ENCODE measurements at regions not wholly inside any gene's neighbourhood (a gene's known extent, or its start where the extent isn't known, plus 50 kb on each side); places are given as distances from the start of the nearest gene placed in this dataset.

- Histone ChIP-seq H3K36me3 (ENCODE audit: control insufficient read depth, insufficient read depth, low read length) (no peaks in the 10 kb centered on the region), H3K27me3 (ENCODE audit: control insufficient read depth, insufficient read depth, low read length) (no peaks in the 10 kb centered on the region), H3K4me3 (ENCODE audit: low read depth, low read length) (no peak overlapping the region)
- no peak for DNase-seq (ENCODE audit: low read depth)
- TF ChIP-seq CTCF (IDR thresholded peaks at IDR 0.05; ENCODE audit: insufficient read depth, low read length, poor library complexity, severe bottlenecking) = no peak
Measured at GRCh38 chr3:88440701-88441100, 290.9 kb downstream of the C3orf38 start.

- Histone ChIP-seq H3K36me3 (ENCODE audit: control insufficient read depth, insufficient read depth, low read length) (no peaks in the 10 kb centered on the region), H3K27me3 (ENCODE audit: control insufficient read depth, insufficient read depth, low read length) (no peaks in the 10 kb centered on the region), H3K4me3 (ENCODE audit: low read depth, low read length) (no peak overlapping the region)
- DNase-seq (ENCODE audit: low read depth) = no peak
- no peak for TF ChIP-seq CTCF (IDR thresholded peaks at IDR 0.05; ENCODE audit: insufficient read depth, low read length, poor library complexity, severe bottlenecking)
Measured at GRCh38 chr3:88443066-88443465, 293.3 kb downstream of the C3orf38 start.

GRCh38 chr3:88444251-88444650 lies 294.5 kb downstream of the C3orf38 start:
- H3K36me3 ChIP-seq (ENCODE audit: control insufficient read depth, insufficient read depth, low read length) = no peaks in the 10 kb centered on the region
- no peak for TF ChIP-seq CTCF (IDR thresholded peaks at IDR 0.05; ENCODE audit: insufficient read depth, low read length, poor library complexity, severe bottlenecking)
- no peaks in the 10 kb centered on the region for H3K27me3 ChIP-seq (ENCODE audit: control insufficient read depth, insufficient read depth, low read length)
- DNase-seq (ENCODE audit: low read depth) = no peak
- no peak overlapping the region for H3K4me3 ChIP-seq (ENCODE audit: low read depth, low read length)

- no peak for TF ChIP-seq CTCF (IDR thresholded peaks at IDR 0.05; ENCODE audit: insufficient read depth, low read length, poor library complexity, severe bottlenecking)
- no peaks in the 10 kb centered on the region for H3K27me3 ChIP-seq (ENCODE audit: control insufficient read depth, insufficient read depth, low read length)
- no peak overlapping the region for H3K4me3 ChIP-seq (ENCODE audit: low read depth, low read length)
- no peaks in the 10 kb centered on the region for H3K36me3 ChIP-seq (ENCODE audit: control insufficient read depth, insufficient read depth, low read length)
- no peak for DNase-seq (ENCODE audit: low read depth)
Measured at GRCh38 chr3:88452228-88452627, 302.5 kb downstream of the C3orf38 start.

GRCh38 chr3:88460369-88460768 lies 310.6 kb downstream of the C3orf38 start:
- H3K4me3 ChIP-seq (ENCODE audit: low read depth, low read length) = no peak overlapping the region
- no peak for TF ChIP-seq CTCF (IDR thresholded peaks at IDR 0.05; ENCODE audit: insufficient read depth, low read length, poor library complexity, severe bottlenecking)
- no peaks in the 10 kb centered on the region for H3K27me3 ChIP-seq (ENCODE audit: control insufficient read depth, insufficient read depth, low read length)
- no peak for DNase-seq (ENCODE audit: low read depth)
- no peaks in the 10 kb centered on the region for H3K36me3 ChIP-seq (ENCODE audit: control insufficient read depth, insufficient read depth, low read length)

- TF ChIP-seq CTCF (IDR thresholded peaks at IDR 0.05; ENCODE audit: insufficient read depth, low read length, poor library complexity, severe bottlenecking) = no peak
- no peak for DNase-seq (ENCODE audit: low read depth)
- Histone ChIP-seq H3K4me3 (ENCODE audit: low read depth, low read length) (no peak overlapping the region), H3K27me3 (ENCODE audit: control insufficient read depth, insufficient read depth, low read length) (no peaks in the 10 kb centered on the region), H3K36me3 (ENCODE audit: control insufficient read depth, insufficient read depth, low read length) (no peaks in the 10 kb centered on the region)
Measured at GRCh38 chr3:88462230-88462629, 312.5 kb downstream of the C3orf38 start.
